ENCODE measurements at regions not wholly inside any gene's neighbourhood (a gene's known extent, or its start where the extent isn't known, plus 50 kb on each side); places are given as distances from the start of the nearest gene placed in this dataset.

DNA sequence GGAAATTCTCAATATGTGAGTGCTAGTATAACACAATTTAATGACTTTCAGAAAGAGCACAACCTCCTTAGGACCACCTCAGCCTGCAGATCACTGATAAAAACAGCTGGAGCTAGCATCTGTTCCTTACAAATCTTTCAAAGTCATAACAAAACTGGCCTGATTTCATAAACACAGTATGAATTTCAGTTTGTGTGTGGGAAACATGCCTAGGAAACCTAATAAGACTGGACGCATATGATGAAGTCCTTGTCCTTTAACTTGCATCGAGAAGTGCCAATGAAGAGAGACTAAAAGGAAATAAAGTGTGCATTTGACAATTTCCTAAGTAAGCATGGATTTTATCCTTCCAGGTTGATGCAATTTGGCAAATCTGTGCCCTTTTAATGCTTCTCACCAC lies 74.1 kb upstream of the KLHL14 start:
- Mint-ChIP-seq H3K27me3 (ENCODE audit: low read depth, unreplicated experiment) (no peaks in the 10 kb centered on the region), H3K27ac (ENCODE audit: unreplicated experiment) (no peak overlapping the region), H3K4me3 (ENCODE audit: unreplicated experiment) (no peak overlapping the region), H3K36me3 (ENCODE audit: low read depth, unreplicated experiment) (no peaks in the 10 kb centered on the region), H3K4me1 (ENCODE audit: low read depth, unreplicated experiment) (peaks cover 5% of the 10 kb centered on the region), H3K9me3 (ENCODE audit: unreplicated experiment) (no peaks in the 10 kb centered on the region)
- Histone ChIP-seq H3K9me3 (ENCODE audit: insufficient read depth, low read depth, low read length) (no peaks in the 10 kb centered on the region), H2AFZ (ENCODE audit: low read depth, low read length) (no peak overlapping the region), H3K79me2 (ENCODE audit: insufficient read depth, low read length) (no peaks in the 10 kb centered on the region), H3K36me3 (ENCODE audit: insufficient read depth, low read length) (no peaks in the 10 kb centered on the region), H3K4me3 (ENCODE audit: insufficient read depth, low read depth, low read length) (no peak overlapping the region), H3K4me1 (ENCODE audit: insufficient read depth, low read length) (no peaks in the 10 kb centered on the region), H4K20me1 (ENCODE audit: insufficient read depth, low read length) (no peaks in the 10 kb centered on the region), H3K4me2 (ENCODE audit: low read length) (no peak overlapping the region), H3K27ac (ENCODE audit: low read depth, low read length) (no peak overlapping the region), H3K27me3 (ENCODE audit: insufficient read depth, low read length) (peaks cover 2% of the 10 kb centered on the region), H3K9ac (ENCODE audit: low read length) (no peak overlapping the region)
- DNase-seq (ENCODE audit: low read depth) = no peak
- no peak for FAIRE-seq
- TF ChIP-seq, protein P1, sequence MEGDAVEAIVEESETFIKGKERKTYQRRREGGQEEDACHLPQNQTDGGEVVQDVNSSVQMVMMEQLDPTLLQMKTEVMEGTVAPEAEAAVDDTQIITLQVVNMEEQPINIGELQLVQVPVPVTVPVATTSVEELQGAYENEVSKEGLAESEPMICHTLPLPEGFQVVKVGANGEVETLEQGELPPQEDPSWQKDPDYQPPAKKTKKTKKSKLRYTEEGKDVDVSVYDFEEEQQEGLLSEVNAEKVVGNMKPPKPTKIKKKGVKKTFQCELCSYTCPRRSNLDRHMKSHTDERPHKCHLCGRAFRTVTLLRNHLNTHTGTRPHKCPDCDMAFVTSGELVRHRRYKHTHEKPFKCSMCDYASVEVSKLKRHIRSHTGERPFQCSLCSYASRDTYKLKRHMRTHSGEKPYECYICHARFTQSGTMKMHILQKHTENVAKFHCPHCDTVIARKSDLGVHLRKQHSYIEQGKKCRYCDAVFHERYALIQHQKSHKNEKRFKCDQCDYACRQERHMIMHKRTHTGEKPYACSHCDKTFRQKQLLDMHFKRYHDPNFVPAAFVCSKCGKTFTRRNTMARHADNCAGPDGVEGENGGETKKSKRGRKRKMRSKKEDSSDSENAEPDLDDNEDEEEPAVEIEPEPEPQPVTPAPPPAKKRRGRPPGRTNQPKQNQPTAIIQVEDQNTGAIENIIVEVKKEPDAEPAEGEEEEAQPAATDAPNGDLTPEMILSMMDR (IDR thresholded peaks at IDR 0.05; ENCODE audit: insufficient read depth, low read depth, low read length) = no peak
- TF ChIP-seq EZH2 (IDR thresholded peaks at IDR 0.05; ENCODE audit: insufficient read depth, low read length) = no peak

DNA sequence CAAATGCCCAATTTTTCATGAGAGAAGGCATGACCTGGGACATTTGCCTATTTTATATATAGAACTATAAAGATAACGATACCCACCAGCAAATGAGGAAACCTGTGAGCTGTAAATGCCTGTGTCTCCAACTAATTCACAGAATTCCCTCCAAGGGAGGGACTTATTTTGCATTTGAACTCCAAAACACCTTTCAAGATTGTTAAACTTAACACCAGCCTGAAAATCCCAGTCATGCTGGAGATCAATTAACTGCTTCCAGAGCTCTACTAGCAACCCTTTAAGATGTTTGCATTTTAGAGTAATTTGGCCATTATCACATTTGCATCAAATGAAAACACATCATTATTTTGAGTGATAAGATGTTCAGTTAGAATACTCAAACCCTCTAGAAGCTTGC lies 68.1 kb upstream of the KLHL14 start:
- Histone ChIP-seq H4K20me1 (ENCODE audit: insufficient read depth, low read length) (no peaks in the 10 kb centered on the region), H3K4me2 (ENCODE audit: low read length) (no peak overlapping the region), H2AFZ (ENCODE audit: low read depth, low read length) (no peak overlapping the region), H3K79me2 (ENCODE audit: insufficient read depth, low read length) (no peaks in the 10 kb centered on the region), H3K27me3 (ENCODE audit: insufficient read depth, low read length) (no peaks in the 10 kb centered on the region), H3K4me3 (ENCODE audit: insufficient read depth, low read depth, low read length) (no peak overlapping the region), H3K36me3 (ENCODE audit: insufficient read depth, low read length) (no peaks in the 10 kb centered on the region), H3K9ac (ENCODE audit: low read length) (no peak overlapping the region), H3K9me3 (ENCODE audit: insufficient read depth, low read depth, low read length) (no peaks in the 10 kb centered on the region), H3K27ac (ENCODE audit: low read depth, low read length) (no peak overlapping the region), H3K4me1 (ENCODE audit: insufficient read depth, low read length) (no peaks in the 10 kb centered on the region)
- Mint-ChIP-seq H3K27ac (ENCODE audit: unreplicated experiment) (no peak overlapping the region), H3K9me3 (ENCODE audit: unreplicated experiment) (peaks cover 2% of the 10 kb centered on the region), H3K27me3 (ENCODE audit: low read depth, unreplicated experiment) (no peaks in the 10 kb centered on the region), H3K36me3 (ENCODE audit: low read depth, unreplicated experiment) (no peaks in the 10 kb centered on the region), H3K4me1 (ENCODE audit: low read depth, unreplicated experiment) (no peaks in the 10 kb centered on the region), H3K4me3 (ENCODE audit: unreplicated experiment) (no peak overlapping the region)
- TF ChIP-seq EZH2 (IDR thresholded peaks at IDR 0.05; ENCODE audit: insufficient read depth, low read length) = no peak
- TF ChIP-seq, protein P1 (IDR thresholded peaks at IDR 0.05; ENCODE audit: insufficient read depth, low read depth, low read length) = no peak
- DNase-seq (ENCODE audit: low read depth) (no peak), FAIRE-seq (no peak)

DNA sequence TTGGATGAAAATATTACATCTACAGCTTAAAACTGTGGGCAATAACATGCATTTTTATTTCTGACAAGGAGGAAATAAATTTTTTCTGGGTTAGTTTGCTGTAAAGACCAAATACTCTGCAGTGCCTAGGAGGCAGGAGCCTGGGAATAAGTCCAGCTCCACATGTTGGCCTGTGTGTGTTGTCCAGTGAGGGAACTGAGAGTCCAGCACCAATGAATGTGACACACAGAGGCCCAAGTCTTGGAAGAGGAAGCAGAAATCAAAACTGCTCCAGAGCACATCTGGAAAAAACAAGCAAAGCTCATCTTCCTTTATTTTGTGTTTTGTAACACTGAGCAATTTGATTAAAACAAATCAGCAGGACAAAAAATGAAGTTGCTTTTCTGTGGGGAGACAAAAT lies 63.1 kb upstream of the KLHL14 start:
- Histone ChIP-seq H3K9me3 (ENCODE audit: insufficient read depth, low read depth, low read length) (no peaks in the 10 kb centered on the region), H3K36me3 (ENCODE audit: insufficient read depth, low read length) (no peaks in the 10 kb centered on the region), H3K79me2 (ENCODE audit: insufficient read depth, low read length) (no peaks in the 10 kb centered on the region), H3K9ac (ENCODE audit: low read length) (no peak overlapping the region), H3K4me1 (ENCODE audit: insufficient read depth, low read length) (no peaks in the 10 kb centered on the region), H4K20me1 (ENCODE audit: insufficient read depth, low read length) (no peaks in the 10 kb centered on the region), H3K4me3 (ENCODE audit: insufficient read depth, low read depth, low read length) (no peak overlapping the region), H3K27me3 (ENCODE audit: insufficient read depth, low read length) (no peaks in the 10 kb centered on the region), H3K27ac (ENCODE audit: low read depth, low read length) (no peak overlapping the region), H3K4me2 (ENCODE audit: low read length) (no peak overlapping the region), H2AFZ (ENCODE audit: low read depth, low read length) (no peak overlapping the region)
- H3K36me3 Mint-ChIP-seq (ENCODE audit: low read depth, unreplicated experiment) = no peaks in the 10 kb centered on the region
- DNase-seq (ENCODE audit: low read depth) (no peak), FAIRE-seq (no peak)
- no peak overlapping the region for H3K4me3 Mint-ChIP-seq (ENCODE audit: unreplicated experiment)
- TF ChIP-seq, protein P1 (IDR thresholded peaks at IDR 0.05; ENCODE audit: insufficient read depth, low read depth, low read length) = no peak
- TF ChIP-seq EZH2 (IDR thresholded peaks at IDR 0.05; ENCODE audit: insufficient read depth, low read length) = no peak
- H3K9me3 Mint-ChIP-seq (ENCODE audit: unreplicated experiment) = peaks cover 7% of the 10 kb centered on the region
- H3K4me1 Mint-ChIP-seq (ENCODE audit: low read depth, unreplicated experiment) = peaks cover 9% of the 10 kb centered on the region
- H3K27me3 Mint-ChIP-seq (ENCODE audit: low read depth, unreplicated experiment) = no peaks in the 10 kb centered on the region
- H3K27ac Mint-ChIP-seq (ENCODE audit: unreplicated experiment) = no peak overlapping the region
